SIG-M5 treated with dmso at 0.1 percent for 504 hours (cell line): ENCODE measurements at regions not wholly inside any gene's neighbourhood (a gene's known extent, or its start where the extent isn't known, plus 50 kb on each side); places are given as distances from the start of the nearest gene placed in this dataset.

Experiments used
- DNase-seq: peaks from one replicate; lab custom pipeline; 2025; ENCODE audit not compliant: unreplicated experiment; lab: John Stamatoyannopoulos, UW

DNA sequence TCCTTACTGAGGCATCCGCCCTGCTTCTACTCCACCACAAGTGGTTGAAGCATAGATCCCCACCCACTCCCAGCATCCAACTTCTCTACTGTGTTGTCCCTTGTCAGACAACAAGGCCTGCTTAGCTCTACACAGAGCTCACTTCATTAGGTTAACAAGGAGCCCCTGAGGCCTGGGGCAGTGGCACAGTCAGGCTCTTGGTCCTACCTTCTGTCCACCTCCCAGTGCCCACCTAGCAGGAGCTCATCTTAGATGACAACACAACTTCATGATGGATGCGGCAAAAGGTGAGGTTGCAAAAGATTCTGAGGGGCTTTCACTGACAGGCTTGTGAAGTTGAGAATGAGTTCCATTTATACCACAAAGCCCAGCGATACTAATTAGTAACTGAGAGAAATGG, 432.0 kb upstream of the CDH5 start:
- no peak for DNase-seq

DNA sequence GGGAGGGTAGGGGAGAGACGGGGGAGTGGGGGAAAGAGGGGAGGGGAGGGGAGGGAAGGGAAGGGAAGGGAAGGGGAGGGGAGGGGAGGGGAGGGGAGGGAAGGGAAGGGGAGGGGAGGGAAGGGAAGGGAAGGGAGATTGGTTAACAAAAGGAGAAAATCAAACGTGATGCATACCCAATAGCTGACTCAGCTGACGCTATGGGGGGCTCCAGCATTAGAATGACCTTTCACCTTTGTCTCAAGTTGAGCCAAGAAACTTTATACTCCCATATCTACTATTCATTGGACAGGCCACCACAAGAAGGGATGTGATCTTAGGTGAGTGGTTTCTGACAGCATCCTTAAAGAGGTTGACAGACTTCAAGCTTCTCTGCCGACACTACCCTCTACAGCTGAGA, 432.8 kb upstream of the CDH5 start:
- no peak for DNase-seq

DNA sequence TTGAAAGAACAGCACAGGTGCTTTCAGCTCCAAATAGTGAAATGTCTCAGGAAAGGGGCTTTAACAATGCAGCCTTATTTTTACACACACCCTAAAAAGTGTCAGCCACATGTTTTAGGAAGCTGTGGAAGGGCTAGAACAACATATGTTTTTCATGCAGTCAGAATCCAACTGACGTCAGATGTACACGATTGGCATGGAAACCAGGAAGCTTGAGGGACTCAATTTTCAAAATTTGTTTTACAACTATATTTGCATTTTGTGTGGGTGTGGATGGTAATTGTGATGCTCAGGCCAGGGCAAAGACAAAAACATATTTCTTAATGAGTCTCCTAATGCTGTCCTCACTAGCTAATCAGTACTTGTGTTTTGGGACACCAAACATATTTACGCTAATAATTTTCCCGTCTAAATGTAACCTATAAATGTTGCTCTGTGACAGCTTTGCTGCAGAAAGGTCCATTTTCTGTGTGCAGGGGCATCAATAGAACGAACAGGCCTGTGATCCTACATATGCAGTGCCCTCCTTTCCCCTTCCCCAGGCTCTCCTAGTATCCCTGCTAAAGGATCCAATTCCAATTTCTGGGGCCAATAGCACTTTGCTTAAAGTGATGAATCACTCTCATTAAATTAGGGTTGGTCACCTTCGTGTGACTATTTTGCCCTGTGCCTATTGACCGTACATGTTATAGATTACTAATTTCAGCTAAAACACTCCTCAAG, 434.0 kb upstream of the CDH5 start:
- no peak for DNase-seq

DNA sequence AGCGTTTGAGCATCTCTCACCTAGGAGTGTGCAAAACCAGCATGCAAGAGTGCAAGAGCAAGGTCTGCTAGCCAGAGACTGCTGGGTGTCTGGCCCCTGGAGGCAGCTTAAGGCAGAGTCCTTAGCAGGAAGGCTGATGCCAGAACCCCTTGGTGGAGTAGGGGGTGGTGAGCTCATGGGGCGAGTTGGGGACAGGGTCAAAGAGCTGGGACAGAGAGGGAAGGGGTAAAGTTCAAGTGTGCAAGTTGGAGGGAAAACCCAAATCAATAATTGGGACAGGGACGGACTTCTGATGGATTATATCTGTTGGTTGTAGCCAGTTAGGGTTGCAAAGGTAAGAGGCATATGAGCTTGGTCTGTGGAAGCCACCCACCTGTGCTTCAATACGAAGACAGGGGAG, 443.6 kb upstream of the CDH5 start:
- no peak for DNase-seq

DNA sequence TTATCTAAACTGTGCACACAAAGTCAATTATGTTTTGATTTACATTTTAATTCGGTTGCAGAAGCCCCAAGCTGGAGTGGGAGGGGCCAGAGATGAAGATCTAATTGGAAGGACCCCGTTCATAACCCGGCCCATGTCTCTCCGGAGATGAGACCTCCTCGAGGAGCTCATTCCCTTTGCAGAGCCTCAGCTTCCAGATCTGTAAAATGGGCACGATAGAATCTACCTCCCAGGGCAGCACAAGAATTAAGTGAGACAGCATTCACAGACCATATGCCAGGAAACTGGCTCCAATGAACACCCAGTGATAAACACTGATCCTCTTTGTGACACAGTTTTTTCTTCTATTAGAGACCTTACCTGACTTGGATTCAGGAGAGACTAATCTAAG, 446.5 kb upstream of the CDH5 start:
- DNase-seq = no peak

DNA sequence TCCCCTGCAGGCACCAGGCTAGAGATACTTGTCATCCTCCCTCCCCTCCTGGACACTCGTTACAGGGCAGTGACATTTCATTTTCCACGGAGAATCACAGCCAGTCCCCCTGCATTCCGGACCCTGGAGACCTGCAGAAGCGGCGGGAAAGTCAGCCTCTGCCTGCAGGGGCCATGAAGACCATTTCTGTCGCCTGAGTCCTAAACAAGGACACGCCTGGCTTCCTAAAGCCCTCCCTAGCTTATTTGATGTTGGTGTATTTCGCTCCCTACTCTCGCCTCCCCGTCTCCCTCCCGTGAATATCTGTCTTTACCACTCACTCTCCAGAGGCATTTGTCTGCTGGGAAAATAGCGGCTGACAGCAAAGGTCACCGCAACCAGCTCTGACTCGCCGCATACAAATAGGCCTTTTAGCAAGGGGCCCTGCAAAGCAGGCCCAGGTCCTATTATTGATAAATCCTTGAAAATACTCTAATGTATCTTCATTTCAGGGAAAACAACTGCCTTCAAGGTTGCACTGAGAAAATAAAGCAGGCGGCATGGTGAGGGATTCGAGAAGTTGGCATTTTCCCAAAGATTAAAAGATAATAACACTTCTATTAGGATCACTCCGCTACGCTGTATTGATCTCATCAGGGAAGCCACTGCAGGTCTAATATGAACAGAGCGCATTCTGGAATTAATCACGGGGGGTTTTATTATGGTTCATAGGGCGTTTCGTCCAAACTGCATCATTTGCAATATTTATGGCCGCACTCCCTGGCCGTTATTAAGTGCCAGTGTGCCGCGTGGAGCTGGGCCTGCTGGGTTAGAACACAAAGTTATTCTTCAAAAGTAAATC, 447.1 kb upstream of the CDH5 start:
- no peak for DNase-seq

DNA sequence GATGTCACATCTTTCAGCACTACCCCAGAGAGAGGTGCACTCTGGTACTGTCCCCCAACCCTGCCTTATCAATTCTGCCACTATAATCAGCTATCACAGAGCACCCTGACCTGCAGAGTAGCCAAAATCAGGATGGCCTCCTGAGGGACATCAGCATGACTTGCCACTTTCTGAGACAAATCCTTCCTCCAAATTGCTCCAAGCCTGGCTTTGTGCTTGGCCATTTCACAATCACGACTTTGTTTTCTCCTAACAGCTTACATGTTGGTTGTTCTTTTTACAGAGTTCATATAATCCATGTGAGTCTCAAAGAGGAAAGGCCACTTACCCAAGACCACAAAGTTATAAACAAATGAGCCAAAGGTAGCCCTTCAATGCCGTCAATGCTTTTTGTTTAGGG, 449.0 kb upstream of the CDH5 start:
- no peak for DNase-seq

DNA sequence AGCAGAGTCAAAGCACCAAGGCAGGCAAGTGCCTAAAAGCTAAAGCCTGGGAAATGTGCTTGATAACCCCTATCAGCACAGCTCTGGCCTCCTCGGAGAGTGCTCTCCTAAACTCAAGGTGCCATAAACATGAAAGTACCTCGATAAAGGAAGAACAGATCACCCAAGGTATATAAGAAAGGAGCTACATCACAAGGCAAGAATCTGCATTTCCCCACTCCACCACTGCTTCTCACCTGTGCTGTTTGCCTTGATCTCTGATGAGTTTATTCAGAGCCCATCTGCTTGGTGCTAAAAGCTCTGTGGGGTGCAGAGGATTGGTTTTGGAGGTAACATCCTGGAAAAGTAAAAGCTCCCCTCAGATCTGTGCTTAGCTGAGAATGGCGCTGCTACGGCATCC, 449.5 kb upstream of the CDH5 start:
- no peak for DNase-seq

DNA sequence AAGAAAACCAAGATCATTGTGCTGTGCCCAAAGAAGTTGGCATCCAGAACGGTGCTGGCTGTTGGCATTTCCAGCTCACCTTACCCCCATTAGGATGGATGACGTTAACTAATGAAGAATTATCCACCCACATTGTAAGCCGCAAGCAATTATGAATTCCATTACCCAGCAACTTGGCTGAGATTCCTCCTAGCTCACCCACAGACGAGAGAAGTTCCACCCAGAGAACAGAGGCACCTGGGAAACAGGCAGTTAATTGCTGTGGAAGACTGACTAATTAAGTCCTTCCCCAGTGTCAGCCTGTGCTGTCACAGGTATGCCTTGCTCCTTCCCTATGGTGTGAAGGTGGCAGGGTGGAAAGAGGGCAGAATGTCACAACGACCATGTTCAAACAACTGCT, 456.2 kb upstream of the CDH5 start:
- DNase-seq = no peak

DNA sequence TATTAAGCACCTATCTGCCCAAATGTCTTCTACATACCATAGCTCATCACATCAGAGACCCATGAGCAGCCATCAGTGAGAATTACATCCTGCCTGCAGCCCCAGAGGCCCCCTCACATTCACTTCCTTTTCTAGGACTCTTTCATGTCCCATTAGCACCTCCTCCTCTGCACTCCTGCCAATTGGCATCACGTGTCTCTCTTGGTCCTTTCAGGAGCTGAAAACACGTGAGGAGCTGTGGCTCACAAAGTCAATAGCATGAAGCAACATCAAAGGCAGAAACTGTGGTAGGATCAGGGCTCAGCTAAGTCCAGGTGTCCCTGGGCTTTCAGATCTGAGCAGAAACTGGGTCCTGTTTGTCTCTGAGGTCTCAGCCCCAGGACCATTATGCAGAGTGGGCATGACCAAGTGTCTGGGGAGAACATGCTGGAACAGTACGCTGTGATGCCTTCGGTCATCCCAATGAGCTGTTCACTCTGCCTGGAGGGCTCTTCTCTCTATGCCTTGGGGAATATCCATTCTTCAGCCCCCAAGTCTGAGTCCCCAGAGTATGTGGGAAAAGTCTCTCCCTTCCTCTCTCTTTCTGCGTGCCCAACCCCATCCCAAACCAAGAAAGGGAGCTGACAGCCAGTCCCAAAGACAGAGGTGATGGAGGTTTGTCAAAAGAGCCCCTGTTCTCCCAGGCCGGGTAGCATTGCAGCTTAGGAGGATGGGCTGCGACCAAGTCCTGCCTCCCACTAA, 457.0 kb upstream of the CDH5 start:
- DNase-seq = no peak

DNA sequence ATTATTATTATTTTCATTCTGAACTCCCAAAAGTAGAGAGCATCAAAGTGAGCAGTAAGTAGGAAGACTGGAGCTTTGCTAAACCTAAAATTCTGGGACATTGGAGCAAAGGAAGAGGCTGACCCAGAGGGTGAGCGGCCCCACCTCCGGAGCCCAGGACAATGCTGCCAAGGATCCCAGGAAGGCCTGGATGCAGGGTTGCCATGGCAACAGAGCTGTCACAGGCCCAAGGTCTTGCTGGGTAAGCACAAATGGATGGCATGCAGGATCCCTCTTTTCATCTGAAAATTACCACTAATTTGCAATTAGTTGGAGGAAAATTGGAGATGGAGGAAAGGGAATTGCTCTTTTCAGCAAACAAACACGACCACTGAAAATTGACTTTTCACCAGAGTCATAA, 457.9 kb upstream of the CDH5 start:
- DNase-seq = no peak

DNA sequence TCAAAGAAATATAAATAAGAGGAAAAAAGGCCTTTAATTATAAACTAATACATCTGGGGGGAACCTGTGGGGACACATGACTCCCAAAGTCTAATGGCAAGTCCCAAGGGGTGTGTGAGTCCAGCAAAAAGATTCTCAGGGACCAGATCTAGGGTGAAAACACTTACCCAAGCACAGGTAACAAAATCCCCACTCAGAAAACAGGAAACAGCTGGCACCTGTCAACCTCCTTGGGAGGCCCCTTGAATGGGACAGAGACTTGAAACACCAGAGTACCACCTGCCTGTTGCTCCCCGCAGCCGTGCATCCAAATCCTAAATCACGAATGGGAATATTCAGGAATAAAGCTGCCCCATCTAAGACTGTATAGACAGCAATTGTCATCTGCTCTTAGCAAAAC, 461.2 kb upstream of the CDH5 start:
- no peak for DNase-seq

DNA sequence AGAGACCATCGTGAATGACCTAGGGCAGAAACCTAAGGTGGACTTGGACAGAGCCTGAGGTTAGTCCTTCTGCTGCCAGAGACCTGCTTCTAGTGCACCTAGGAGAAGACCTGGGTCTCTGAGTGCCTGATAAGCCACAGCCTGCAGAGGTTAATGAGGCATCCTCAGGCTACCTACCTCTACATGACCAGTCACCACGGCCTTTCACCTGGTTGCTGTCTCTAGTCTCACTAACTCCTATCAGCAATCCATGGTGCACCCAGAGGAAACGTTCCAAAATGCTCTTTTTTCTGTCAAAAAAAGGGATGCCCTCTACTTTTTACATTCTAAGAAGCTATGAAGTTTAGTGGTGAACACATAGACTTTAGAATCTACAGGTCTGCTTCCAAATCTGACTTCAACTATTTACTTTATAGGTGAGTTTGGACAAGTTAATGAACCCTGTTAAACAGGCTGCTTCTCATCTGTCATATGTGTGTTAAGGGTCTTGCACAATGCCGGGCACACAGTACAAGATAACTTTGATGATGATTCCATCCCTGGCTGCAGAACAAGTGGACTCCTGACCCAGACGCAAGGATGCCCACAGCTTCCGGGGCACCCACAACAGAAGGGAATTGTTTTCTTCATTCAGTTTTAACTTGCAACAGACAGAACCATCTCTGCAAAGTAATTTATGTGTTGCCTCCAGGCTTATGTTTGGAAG, 469.9 kb upstream of the CDH5 start:
- no peak for DNase-seq

DNA sequence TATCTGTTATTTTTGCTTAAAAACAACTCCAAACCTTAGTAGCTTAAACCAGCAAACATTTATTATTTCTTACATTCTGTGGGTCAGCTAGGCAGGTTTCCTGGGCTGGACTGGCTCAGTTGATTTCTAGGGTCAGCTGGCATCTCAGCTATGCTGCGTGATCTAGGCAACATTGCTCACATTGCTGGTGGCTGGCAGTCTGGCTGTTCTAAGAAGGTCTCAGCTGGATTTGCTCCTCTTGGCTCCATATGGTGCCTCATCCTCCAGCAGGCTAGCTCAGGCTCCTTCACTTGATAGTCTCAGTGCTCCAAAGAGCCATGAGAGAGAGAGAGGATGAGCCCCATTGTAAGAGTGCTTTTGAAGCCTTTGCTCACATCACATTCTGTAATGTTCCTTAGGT, 470.6 kb upstream of the CDH5 start:
- DNase-seq = no peak

DNA sequence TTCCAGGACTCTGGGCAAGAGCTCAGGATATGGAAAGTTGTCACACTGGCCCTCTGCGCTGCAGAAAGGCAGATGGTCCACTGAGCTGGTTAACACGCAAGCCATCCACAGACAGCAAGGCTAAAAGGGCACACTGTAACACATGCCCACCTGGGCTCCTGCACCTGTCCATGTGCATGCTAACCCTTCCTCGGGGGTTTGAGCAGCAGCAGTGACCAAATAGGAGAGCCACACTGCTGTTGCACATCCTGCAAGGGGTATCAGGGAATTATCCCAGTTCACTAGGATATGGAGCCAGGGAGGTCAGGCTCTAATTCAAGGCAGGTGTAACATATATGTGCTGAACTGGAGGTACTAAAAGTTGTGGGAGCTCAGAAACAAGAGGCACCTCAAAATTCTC, 471.0 kb upstream of the CDH5 start:
- no peak for DNase-seq

DNA sequence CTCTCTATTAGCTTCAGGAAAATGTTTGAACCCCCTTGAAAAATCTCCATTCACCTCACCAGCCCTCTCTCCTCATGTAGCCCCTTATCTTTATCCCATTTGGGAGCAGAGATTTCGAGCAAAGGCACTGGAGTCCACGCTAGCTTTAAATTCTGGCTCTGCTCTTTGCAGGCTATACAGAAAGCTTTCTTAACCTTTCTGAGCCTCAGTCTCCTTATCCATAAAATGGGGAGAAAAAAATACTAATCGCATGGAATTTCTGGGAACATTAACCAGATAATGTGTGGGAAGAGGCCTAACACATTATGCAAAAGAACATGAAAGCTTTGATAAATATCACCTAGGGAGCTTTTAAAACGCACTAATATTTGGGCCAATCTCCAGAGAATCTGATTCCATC, 476.3 kb upstream of the CDH5 start:
- no peak for DNase-seq

DNA sequence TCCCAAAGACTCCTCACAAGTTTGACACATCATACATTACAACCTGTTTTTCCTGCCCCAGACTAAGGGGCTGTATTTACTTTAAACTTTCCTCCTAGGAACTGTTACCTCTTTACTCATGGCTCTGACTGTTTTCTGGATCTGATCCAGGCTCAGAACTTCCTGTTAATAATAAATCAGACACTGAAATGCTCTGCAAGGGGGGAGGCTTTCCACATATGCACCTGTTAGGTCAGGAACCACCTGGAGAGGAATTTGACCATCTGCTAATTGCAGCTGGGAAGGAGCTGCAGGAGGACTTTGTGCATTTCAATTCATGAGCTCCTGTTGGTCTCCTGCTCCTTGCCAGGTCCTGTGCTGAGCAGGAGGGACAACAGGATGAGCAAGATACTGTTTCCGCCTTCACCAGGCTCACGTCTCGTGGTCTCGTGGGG, 476.9 kb upstream of the CDH5 start:
- DNase-seq = peak; percentile 24

DNA sequence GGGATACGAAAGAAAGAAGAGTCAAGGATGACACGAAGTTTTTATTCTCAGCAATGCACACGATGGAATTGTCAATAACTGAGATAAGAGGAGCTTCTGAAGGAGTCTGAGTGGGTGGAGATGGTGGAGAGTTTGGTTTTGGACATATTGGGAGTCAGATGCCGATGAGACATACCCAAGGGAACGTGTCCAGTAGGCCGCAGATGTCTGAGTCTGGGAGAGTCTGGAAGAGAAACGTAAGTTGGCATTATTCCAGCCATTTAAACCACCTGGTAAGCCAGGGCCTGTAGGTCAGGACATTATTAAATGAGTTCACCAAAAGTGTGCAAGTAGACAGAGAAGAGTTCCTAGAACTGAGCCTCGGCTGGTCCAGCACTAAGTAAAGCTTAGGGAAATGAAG, 478.3 kb upstream of the CDH5 start:
- no peak for DNase-seq

DNA sequence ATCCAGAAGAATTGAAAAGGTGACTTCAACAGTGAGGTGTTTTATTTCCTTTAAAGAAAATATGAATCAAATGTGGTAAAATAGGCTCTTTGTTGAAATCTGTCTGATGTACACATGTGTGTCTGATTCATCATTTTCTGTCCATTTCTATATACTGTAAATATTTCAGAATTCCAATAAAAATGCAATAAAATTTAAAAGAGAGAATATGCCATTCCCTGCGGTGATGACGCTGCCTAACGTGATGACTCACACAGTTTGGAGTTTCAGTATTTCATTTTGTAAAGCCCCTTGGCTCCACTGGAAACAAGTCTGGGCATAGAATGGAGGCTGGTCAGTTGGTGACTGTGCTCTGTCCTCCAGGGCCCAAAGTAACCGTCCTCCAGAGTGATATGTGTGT, 482.5 kb upstream of the CDH5 start:
- no peak for DNase-seq

DNA sequence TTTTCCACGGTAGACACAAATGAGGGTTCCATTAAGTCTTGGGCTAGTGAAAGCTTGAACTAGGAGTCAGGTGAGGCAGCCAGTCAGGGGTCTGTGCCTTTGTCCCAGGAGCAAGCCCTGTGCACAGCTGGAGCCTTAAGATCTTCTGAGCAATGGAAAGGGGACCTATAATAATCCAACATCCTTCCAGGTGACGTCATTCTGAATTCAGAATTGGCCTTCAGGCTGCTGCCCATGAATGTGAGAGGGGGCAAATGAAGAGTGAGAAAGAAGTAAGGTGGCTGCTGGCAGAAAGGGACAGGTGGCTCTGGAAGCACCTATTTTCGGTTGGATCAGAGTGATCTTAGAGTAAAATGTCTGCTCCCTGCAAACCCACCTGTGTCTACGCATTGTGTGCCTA, 488.1 kb upstream of the CDH5 start:
- no peak for DNase-seq

DNA sequence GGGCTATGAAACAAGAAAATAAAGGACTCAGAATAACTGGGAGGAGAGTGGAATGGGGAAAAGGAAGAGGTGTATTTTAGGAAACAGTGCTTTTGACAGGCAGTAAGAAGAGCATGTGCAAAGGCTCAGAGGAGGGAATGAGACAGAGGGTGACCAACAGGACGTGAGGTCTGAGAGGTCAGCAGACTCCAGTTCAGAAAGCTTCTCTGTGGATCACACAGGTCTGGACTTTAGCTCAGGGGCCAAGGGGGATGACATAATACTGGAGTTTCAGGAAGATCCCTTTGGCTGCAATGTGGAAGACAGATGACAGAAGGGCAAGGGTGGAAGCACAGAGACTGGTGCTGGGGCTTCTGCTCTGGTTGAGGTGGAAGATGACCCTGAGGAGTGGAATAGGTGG, 489.9 kb upstream of the CDH5 start:
- no peak for DNase-seq

DNA sequence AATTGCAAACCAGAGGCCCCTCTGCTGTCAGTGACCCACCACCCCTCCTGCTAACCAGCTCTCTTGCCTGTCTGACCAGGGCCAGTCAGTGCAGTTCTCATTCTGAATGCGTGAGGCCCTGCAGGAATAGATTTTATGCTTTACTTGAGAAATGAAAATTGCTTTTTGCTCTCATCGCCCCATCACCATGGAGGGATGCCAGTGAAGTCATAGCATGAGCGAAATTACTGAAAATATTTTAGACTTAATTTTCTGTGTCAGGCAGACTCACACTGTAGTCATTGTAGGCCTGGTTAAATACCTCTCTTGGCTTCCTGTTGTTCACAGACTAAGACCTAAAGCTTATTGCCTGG, 490.5 kb upstream of the CDH5 start:
- no peak for DNase-seq
